Prostate gland (tissue), 2 donors: ENCODE measurements at regions not wholly inside any gene's neighbourhood (a gene's known extent, or its start where the extent isn't known, plus 50 kb on each side); places are given as distances from the start of the nearest gene placed in this dataset.

Experiments
- DNase-seq: peaks from one replicate; pipeline ENCODE4 v3.0.0-alpha.2; 2019; ENCODE audit warnings: low spot score
- H3K27ac ChIP-seq, 2 donors: fragments of 200-600 bp; sonication (generic); 2 replicates each; pipeline ENCODE4 v1.5.1; 2017 to 2019
- H3K27me3 ChIP-seq: fragments of 200-600 bp; sonication (generic); replicated peaks from 2 replicates; pipeline ENCODE4 v1.5.1; 2019; ENCODE audit not compliant: insufficient read depth
- H3K36me3 ChIP-seq, 2 donors: fragments of 200-600 bp; sonication (generic); 1 replicate in 1 of 2; 2 replicates in 1 of 2; pipeline versions ENCODE4 v1.5.1 to v1.8.1; 2017 to 2019
- H3K4me1 ChIP-seq: fragments of 200-600 bp; sonication (generic); replicated peaks from 2 replicates; pipeline ENCODE4 v1.5.1; 2019
- H3K4me3 ChIP-seq, 2 donors: fragments of 200-600 bp; sonication (generic); 2 replicates each; pipeline ENCODE4 v1.5.1; 2017 to 2019
- H3K9me3 ChIP-seq: fragments of 200-600 bp; sonication (generic); 2 replicates; pipeline ENCODE4 v1.5.1; 2017
- POLR2A ChIP-seq: fragments of 450-650 bp; IDR thresholded peaks from one replicate; pipeline ENCODE4 v1.6.1; 2016; ENCODE audit warnings: antibody characterized with exemption, mild to moderate bottlenecking
- POLR2AphosphoS5 ChIP-seq: sonication (generic); formaldehyde crosslinking; IDR thresholded peaks from one replicate; pipeline ENCODE4 v1.6.1; 2017; ENCODE audit warnings: antibody characterized with exemption
- WGBS: methylation state at CpG from one replicate; pipeline ENCODE4 v1.1.5; 2018; 5-methylcytosine and 5-hydroxymethylcytosine counted together
- intact Hi-C: fragments of 100-400 bp; cut with DNase I; formaldehyde crosslinking; loops from one replicate; pipeline ENCODE4 v1.14.2; 2022
- TF ChIP-seq, protein P1 (sequence below), 4 experiments: fragments of 200-600 bp in 2 of 4; fragments of 450-650 bp in 2 of 4; sonication (generic) in 2 of 4; IDR thresholded peaks; 1 replicate in 3 of 4; 2 replicates in 1 of 4; pipeline ENCODE4 v1.5.1; 2016 to 2019; ENCODE audit warnings: antibody characterized with exemption in 4 of 4, mild to moderate bottlenecking in 2 of 4, moderate library complexity in 2 of 4

- Histone ChIP-seq H3K4me3 (no peak overlapping the region), H3K9me3 (no peaks in the 10 kb centered on the region), H3K36me3 (no peaks in the 10 kb centered on the region), H3K27ac (no peak overlapping the region), H3K27me3 (no peaks in the 10 kb centered on the region), H3K4me1 (no peaks in the 10 kb centered on the region)
- no peak for DNase-seq
- TF ChIP-seq, protein P1, sequence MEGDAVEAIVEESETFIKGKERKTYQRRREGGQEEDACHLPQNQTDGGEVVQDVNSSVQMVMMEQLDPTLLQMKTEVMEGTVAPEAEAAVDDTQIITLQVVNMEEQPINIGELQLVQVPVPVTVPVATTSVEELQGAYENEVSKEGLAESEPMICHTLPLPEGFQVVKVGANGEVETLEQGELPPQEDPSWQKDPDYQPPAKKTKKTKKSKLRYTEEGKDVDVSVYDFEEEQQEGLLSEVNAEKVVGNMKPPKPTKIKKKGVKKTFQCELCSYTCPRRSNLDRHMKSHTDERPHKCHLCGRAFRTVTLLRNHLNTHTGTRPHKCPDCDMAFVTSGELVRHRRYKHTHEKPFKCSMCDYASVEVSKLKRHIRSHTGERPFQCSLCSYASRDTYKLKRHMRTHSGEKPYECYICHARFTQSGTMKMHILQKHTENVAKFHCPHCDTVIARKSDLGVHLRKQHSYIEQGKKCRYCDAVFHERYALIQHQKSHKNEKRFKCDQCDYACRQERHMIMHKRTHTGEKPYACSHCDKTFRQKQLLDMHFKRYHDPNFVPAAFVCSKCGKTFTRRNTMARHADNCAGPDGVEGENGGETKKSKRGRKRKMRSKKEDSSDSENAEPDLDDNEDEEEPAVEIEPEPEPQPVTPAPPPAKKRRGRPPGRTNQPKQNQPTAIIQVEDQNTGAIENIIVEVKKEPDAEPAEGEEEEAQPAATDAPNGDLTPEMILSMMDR (IDR thresholded peaks at IDR 0.05) = no peak
- TF ChIP-seq POLR2A (no peak), POLR2AphosphoS5 (no peak)
- WGBS = 95% methylated on average over 1 of the region's 1 CpG
- intact Hi-C loops = no loop called here
Measured at GRCh38 chr5:82889088-82889487, 188.1 kb downstream of the TMEM167A start.

DNA sequence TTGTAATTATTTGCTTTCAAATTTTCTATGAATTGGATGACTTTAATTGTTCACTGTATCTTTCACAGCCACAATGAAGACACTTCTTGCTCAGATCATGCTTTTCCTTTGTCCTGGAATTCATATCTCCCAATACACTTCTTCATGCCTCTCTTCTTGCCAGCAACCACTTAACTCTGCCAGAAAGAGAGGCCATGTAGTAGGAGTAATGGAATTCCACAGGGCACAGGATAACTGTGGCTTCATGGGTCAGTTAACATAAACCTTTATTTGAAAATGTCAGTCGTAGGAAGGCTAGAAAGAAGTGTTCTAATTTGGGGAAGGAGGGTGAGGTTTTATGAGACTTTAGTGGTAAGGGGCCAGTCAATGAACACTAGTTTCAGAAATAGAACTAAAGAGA is 190.3 kb downstream of the TMEM167A start:
- TF ChIP-seq POLR2AphosphoS5 (no peak), POLR2A (no peak)
- TF ChIP-seq, protein P1 (IDR thresholded peaks at IDR 0.05) = no peak
- H3K4me1 ChIP-seq = no peaks in the 10 kb centered on the region
- H3K9me3 ChIP-seq = no peaks in the 10 kb centered on the region
- intact Hi-C loops = no loop called here
- H3K27me3 ChIP-seq = no peaks in the 10 kb centered on the region
- H3K27ac ChIP-seq = no peak overlapping the region
- WGBS = 22% methylated on average over 1 of the region's 1 CpG
- no peak overlapping the region for H3K4me3 ChIP-seq
- no peak for DNase-seq
- no peaks in the 10 kb centered on the region for H3K36me3 ChIP-seq

DNA sequence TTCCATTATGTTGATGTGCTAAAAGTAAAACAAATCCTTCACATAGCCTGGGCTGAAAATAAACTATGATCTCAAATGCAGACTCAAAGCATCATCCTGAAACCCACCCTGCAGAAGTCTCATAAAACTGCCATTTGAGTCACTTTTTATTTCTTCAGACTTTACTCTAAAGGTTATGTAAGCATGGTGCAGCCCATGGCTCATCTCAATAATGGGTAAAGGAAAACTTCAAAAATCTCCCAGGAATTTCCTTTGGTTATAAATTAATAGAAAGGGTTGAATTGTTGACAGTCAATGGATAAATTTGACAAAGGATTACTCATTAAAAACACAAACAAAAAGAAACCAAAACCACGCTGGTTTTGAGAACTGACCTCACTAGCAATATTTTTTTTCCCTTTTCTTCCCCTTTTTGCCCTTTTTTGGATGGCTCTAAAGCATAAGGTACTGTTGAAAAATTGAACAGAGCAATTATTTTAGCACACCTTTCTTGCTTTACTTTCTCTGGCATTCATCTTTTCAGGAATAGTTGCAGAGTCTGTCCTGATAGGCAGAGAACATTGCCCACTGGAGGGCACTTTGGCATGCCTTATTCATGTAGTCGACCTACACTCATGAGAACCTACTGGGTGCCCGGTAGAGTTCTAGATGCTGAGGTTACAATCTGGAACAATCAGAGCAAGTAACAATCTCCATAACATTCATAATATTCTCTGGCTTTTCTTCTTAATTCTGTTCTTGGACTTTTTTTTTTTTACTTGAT is 191.4 kb downstream of the TMEM167A start:
- Histone ChIP-seq H3K27me3 (no peaks in the 10 kb centered on the region), H3K9me3 (no peaks in the 10 kb centered on the region), H3K4me3 (no peak overlapping the region), H3K27ac (no peak overlapping the region), H3K36me3 (no peaks in the 10 kb centered on the region), H3K4me1 (no peaks in the 10 kb centered on the region)
- no peak for TF ChIP-seq POLR2A
- TF ChIP-seq, protein P1 (IDR thresholded peaks at IDR 0.05) = no peak
- TF ChIP-seq POLR2AphosphoS5 = no peak
- 55% methylated on average over 3 of the region's 3 CpGs for WGBS
- intact Hi-C loops = no loop called here
- DNase-seq = no peak

DNA sequence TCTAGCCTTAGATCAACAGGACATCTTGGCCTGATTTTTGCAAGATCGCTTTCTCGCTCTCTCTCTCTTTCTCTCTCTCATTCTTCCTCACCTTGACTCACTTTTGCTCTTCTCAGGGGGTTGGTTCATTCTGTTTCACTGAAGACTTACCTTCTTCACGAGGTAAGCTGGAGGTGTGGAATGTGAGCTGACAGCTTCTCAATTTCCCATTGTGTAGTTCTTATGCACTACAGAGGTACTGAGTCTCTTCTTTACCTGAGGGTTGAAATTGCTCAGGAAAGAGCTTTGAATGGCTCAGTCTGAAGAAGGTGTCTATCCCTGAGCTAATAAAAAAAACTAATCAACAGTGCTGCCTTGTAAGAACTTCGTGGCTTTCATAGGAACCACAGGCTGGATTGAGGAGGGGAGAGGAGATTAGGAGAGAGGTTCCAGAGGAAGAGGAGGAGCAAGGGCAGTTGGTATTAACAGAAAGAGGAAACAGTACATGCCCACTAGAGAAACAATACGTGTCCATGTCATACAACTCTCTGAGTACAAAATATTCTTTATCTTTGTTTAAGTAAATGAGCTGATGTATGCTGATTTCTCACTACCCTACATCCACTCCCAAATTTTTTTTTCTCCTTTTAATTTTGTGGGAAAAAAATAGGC is 192.2 kb downstream of the TMEM167A start:
- intact Hi-C loops = no loop called here

More for the DNA sequence above, 192.2 kb downstream of the TMEM167A start:
- no peak for DNase-seq
- H3K36me3 ChIP-seq = no peaks in the 10 kb centered on the region
- TF ChIP-seq POLR2AphosphoS5 = no peak
- TF ChIP-seq POLR2A = no peak
- TF ChIP-seq, protein P1 (IDR thresholded peaks at IDR 0.05) = no peak
- WGBS = 62% methylated on average over 5 of the region's 5 CpGs
- H3K27me3 ChIP-seq = no peaks in the 10 kb centered on the region
- H3K9me3 ChIP-seq = no peaks in the 10 kb centered on the region
- no peaks in the 10 kb centered on the region for H3K4me1 ChIP-seq
- H3K4me3 ChIP-seq = no peak overlapping the region
- H3K27ac ChIP-seq = no peak overlapping the region
